Stimulated activated CD4-positive, alpha-beta T cell treated with anti-CD3 and anti-CD28 coated beads, Interleukin-1b, Interleukin-23, amount 100 ng/mL, for 24 hours (primary cell): ENCODE measurements at regions not wholly inside any gene's neighbourhood (a gene's known extent, or its start where the extent isn't known, plus 50 kb on each side); places are given as distances from the start of the nearest gene placed in this dataset.

Experiments used
- DNase-seq, 4 experiments: peaks; one replicate each; pipeline ENCODE4 v3.0.0-alpha.2; 2020; ENCODE audit warnings: low read depth in 4 of 4, low spot score in 1 of 4

DNA sequence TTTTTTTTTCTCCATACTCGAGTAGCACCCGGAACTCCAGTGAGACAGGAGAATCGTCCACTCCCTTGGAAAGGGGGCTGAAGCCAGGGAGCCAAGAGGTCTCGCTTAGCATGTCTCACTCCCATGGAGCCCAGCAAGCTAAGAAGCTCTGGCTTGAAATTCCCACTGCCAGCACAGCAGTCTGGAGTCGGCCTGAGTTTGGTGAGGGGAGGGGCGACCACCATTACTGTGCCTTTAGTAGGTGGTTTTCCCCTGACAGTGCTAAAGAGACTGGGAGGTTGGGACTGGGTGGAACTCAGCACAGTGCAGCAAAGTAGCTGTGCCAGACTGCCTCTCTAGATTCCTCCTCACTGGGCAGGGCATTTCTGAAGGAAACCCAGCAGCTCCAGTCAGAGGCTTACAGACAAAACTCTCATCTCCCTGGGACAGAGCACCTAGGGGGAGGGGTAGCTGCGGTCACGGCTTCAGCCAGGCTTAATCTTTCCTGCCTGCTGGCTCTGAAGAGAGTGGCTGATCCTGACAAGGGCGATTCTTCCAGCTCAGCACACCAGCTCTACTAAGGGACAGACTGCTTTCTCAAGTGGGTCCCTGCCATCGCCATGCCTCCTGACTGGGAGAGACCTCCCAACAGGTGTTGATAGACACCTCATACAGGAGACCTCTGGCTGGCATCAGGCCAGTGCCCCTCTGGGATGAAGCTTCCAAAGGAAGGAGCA, 414.5 kb upstream of the ZNF608 start:
- no peak for DNase-seq

DNA sequence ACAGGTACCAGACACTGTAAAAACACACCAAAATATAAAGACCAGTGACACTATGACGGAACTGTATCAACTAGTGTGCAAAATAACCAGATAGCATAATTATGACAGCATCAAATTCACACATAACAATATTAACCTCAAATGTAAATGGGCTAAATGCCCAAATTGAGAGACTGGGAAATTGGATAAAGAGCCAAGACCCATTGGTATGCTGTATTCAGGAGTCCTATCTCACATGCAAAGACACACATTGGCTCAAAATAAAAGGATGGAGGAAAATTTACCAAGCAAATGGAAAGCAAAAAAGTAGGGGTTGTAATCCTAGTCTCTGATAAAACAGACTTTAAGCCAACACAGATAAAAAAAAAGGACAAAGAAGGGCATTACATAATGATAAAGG, 416.3 kb upstream of the ZNF608 start:
- no peak for DNase-seq

DNA sequence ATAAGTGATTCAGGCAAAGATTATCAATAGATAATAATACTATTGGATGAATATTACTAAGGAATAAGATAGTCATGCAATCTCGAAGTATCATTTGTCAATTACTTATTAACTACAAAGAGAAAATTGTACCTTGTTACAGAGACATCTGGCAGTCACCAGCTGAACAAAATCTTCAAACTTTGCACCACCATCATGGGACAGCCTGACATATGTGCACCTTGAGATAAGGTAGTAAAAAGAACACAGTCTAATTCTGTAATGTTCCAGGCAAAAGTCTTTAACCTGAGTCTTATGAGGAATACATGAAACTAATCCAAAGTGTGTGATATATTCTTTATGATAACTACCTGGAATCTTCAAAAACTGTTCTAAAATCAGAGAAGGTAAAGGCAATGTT, 423.0 kb upstream of the ZNF608 start:
- DNase-seq, result no peak

DNA sequence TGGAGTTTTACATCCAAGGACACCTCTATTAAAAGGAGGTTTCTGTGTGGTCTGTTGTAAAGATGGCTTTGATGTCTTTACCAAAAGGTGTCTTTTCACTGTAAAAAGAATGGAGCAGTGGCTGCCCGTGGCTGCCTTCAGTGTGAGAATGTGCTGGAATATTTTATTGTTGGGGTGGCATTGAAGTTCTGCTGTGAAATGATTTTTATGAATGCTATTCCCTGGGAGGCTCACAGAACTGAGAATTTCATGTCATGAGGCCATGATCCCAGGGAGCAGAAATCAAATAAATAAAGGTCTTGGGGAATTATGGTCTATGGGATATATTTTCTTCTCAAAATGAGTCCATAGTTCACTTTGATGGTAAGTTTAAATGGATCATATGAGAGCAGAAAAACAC, 425.2 kb upstream of the ZNF608 start:
- DNase-seq, result no peak

DNA sequence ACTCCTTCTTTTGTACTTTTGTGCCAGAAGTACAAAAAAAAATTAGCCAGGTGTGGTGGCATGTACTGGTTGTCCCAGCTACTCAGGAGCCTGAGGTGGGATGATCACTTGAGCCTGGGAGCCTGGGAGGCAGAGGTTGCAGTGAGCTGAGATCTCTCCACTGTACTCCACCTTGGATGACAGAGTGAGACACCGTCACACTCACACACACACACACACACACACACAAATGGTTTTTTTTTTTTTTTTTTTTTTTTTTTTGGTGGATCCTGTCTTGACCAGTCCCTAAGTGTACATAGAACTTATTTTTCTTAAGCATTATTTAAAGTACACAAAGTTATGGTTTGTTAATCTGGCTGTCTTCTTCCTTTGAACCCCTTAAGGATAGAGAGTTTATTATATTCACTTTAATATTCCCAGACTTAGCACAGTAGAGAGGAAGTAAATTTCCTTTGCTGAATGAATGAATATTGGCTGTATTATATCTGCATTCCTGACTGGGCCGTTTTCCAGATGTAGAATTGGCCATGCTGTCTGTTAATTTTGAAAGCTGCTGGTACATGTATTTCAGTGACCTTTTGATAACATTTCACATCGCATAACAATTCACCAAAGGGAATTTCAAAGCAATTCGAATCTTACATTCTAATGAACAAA, 429.0 kb upstream of the ZNF608 start:
- no peak for DNase-seq

DNA sequence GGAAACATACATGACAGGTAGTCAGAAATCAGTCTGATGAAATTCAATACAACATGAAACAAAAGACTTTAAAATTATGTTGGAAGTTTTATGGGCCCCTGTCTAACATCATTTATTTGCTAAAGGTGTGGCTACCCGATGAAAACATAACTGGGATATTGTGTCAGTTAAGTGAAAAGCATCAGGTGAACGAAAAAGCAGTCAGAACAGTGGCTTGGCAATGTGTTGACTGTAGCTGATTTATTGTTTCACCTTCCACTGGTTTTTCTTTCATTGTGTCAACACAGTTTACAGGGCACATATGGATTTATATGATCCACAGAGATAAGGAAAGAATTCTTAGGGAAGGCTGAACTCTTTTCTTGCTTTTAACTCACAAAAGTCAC, 429.6 kb upstream of the ZNF608 start:
- DNase-seq, result no peak

DNA sequence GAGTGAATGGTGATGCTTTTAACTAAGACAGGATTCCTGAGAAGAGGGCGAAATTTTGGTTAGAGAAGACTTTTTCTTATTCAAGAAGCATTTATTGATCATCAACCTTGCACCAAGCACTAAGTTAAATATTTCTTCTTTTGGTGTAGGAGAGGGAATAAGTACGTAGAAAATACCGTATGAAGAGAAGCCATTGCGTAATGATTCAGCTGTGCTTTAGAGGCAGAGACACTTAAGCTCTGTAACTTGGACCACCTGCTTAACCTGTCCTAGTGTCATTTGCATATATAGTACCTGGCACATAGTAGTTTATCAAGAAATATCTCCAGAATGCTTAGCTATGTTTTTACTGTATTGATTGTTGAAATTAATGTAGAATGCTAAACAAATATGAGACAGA, 430.9 kb upstream of the ZNF608 start:
- no peak for DNase-seq

DNA sequence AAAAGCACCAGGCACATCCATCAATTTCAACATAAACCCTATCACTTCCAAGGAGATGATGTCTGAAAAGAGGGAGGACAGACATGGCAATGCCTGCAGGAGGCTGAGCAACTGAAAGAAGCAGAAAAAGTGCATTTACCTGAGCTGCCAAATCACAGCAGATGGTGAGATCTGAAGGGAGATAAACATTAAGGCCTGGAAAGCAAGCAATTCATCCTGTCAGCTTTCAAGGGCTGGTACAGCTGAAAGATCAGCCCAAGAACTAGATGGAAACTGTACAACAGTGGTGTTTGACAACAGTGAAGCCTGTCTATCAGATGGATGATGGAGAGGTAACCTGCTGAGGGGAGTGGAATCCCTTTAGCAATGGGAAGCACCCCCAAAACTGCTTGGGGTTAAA, 433.2 kb upstream of the ZNF608 start:
- DNase-seq, result no peak

DNA sequence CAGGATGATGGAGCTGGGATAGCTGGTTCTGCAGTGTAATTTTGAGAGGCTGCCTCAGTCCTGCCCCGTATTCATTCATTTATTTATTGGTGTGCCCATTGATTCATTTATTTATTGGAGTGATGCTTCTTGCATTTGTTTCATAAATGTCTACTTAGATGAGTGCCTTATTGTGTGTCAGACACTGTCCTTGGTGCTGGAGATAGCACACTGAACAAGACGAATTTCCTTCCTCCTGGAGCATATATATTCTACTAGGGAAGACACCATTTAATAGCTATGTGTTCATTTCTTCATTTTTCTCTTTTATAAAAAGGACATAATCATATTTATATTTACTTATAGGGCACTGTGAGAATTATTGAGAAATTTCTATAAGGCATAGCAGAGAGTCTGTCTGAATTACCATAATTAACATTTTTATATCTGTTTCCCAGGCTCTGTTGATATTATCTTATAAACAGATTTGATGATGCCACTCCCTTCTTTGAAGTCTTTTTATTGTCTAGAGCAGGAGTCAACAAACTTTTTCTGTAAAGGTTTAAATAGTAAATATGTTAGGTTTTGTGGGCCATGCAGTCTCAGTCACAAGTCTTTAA, 433.9 kb upstream of the ZNF608 start:
- DNase-seq, result no peak

- no peak for DNase-seq
These were observed 434.7 kb upstream of the ZNF608 start for GRCh38 chr5:125181159-125181558.

DNA sequence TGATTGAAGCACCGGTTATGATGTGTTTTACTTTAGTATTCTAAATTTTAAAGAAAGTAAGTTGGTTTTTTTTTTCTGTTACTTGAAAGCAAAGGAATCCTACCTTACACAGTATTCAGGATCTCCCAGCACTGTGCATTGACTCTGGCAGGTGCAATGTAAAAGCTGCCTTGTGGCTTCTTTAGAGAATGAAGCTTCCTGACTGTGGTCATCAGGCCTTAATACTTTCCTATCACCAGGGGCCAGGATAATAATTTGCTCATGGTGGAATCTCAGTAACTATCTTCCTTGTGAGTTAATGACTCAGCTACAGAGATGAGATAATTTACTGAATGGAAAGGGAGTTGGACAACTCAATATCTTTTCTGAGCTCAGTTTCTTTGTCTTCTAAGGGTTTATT, 435.5 kb upstream of the ZNF608 start:
- no peak for DNase-seq

GRCh38 chr5:125185740-125186139, 439.3 kb upstream of the ZNF608 start:
- DNase-seq, result no peak

DNA sequence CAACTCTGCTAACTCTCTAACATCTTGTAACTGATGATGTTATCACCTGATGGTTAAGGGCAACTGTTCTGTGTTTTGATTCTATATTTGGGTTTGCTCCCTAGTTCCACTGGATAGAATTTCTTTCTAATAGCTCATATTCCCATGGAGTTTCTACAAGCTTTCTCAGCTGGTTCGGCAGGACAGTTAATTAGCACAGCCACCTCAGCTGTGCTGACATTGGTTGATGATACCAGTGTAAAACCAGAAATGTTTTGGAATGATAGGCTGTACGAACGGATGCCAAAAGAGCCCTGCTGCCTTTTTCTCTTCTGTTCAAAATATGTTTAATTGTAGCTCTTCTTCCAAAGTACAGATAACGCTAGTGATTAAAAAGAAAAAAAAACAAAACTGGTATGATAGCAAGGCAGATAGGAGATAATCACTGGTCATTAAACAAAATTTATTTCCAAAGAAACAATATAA, 440.5 kb upstream of the ZNF608 start:
- no peak for DNase-seq

- no peak for DNase-seq
These were observed 443.1 kb upstream of the ZNF608 start for GRCh38 chr5:125189531-125189941.

DNA sequence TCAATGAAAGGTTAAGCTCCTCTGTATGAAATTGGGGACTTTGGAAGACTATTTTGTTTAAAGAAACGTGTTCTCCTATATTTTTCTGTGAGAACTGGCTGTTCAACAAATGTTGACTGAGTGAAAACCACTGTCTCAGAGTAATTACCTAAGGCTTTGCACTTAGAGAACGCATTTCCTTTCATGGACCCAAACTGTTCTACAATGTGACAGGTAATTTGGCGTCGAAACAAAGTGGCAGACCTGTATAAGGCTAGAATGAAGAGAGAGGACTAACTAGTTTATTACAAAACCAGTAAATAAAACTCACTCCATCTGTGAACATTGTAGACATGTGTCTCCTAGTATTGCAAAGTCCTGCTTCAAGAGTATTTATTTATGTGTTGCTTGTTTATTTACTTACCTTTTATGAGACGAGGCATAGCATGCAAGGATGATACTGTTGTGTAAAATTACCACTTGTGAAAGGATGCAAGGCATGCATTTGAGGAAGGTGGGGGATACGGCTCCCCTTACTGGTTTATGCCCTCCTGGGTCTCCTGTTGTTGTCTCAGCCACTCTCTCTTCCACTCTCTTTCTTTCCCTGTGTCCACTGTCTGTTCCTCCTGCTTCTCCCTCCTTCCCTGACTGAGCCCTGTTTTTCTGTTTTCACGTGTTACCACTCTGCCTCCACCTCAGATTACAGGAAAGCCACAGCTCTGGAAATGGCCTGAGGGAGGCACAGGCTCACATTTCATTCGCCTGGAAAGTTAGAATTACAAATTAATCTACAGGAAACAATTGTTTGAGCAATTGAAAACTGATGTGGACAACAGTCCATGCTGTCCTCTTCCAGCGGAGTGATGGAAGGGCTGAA, 444.0 kb upstream of the ZNF608 start:
- no peak for DNase-seq

GRCh38 chr5:125194883-125195282, 448.4 kb upstream of the ZNF608 start:
- DNase-seq, result no peak

- DNase-seq, result no peak
These were observed 450.2 kb upstream of the ZNF608 start for GRCh38 chr5:125196481-125197111.

DNA sequence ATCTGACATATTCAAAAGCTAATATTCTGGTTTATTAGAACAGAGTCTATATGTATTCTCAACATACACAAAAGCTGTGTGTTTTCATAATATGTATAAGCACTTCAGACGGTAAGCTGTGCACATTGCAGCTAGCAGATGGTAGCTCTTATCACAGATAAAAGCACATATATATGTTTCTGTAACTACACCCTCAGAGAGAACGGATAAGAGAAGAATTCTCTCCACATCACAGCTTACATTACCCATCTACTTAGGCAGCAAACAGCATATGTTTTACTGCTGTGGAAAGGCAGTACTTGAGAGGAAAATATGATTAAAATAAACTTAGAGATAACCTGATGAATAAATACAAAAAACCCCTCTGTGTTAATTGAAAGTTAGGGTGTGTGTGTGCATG, 450.9 kb upstream of the ZNF608 start:
- DNase-seq, result no peak

DNA sequence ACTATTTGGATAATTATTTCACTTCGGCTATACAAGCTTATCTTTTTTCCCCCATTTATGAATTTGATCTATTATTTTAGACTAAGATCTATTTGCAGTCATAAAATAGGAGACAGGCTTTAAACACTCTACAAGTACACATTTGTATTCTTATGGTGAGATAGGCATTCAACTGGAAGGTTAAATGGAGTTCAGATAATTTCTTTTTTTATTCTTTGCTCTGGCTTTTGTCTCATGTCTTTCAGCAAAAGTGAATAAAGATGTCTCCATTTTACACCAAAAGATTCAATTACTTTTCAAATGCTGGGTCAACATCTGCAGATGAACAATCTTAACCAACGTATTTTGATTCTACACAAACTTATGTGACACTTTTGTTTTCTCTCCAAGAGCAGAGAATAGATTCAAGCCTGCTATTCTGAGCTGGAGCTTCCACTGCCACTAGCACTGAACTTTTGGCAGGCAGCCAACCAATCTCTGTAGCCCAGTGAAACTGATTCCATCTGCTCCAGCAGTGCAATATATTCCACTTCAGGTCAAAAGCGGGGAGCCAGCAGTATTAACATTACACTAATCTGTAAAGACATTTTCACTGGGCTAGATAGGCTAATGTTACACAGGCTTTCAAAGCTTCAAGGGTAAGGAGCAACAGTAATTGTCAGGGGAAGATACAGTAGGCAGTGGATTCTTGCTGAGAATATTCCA, 452.0 kb upstream of the ZNF608 start:
- no peak for DNase-seq

DNA sequence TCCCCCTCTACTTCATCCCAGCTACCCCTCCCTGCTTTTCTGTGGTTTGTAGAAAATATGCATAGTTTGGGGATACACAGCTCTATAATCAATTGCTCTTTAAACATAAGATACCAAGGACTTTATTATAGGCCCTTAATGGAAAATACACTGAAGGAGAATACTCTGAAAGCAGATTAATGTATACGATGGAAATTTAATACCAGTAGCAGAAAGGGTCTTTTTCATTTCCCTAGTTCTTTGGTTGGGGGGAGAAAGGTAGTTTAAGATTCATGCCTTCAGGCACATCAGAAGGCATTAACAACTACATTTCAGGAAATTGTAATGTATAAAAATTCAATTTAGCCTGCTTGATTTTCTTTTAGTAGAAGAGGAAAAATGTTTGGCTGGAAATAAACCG, 452.9 kb upstream of the ZNF608 start:
- no peak for DNase-seq
